Cardiac muscle cell (in vitro differentiated cells and primary cell): ENCODE measurements at regions not wholly inside any gene's neighbourhood (a gene's known extent, or its start where the extent isn't known, plus 50 kb on each side); places are given as distances from the start of the nearest gene placed in this dataset.

ENCODE experiments used
- DNase-seq, 2 donors: peaks; one replicate each; pipeline versions ENCODE4 v3.0.0 to v3.0.0-alpha.2; 2010 to 2017; ENCODE audit warnings: low read depth in 1 of 2, low spot score in 1 of 2
- H3K27ac ChIP-seq: fragments of 200-600 bp; sonication (generic); 2 replicates; pipeline ENCODE4 v1.5.1; 2016
- H3K27me3 ChIP-seq: fragments of 200-600 bp; sonication (generic); 2 replicates; pipeline ENCODE4 v1.6.0; 2016; ENCODE audit warnings: control low read depth
- H3K36me3 ChIP-seq: fragments of 200-600 bp; sonication (generic); 2 replicates; pipeline ENCODE4 v1.5.1; 2016; ENCODE audit warnings: control low read depth
- H3K4me1 ChIP-seq: fragments of 200-600 bp; sonication (generic); 2 replicates; pipeline ENCODE4 v1.8.1; 2017; ENCODE audit warnings: low read depth, mild to moderate bottlenecking, mixed run types
- H3K4me3 ChIP-seq: fragments of 200-600 bp; sonication (generic); 2 replicates; pipeline ENCODE4 v1.5.1; 2016; ENCODE audit warnings: mild to moderate bottlenecking
- H3K9me3 ChIP-seq: fragments of 200-600 bp; sonication (generic); 2 replicates; pipeline ENCODE4 v1.5.1; 2017; ENCODE audit warnings: low read depth, mild to moderate bottlenecking, control low read depth
- TF ChIP-seq, protein P1 (sequence below): IDR thresholded peaks from 2 replicates; pipeline ENCODE4 v1.5.1; 2012; ENCODE audit warnings: low read depth, mild to moderate bottlenecking, low read length

- peak in 1 of 2 donors; percentile 3 for DNase-seq
- Histone ChIP-seq H3K36me3 (no peaks in the 10 kb centered on the region), H3K4me1 (no peaks in the 10 kb centered on the region), H3K9me3 (no peaks in the 10 kb centered on the region), H3K4me3 (no peak overlapping the region), H3K27ac (no peak overlapping the region), H3K27me3 (no peaks in the 10 kb centered on the region)
- TF ChIP-seq, protein P1, sequence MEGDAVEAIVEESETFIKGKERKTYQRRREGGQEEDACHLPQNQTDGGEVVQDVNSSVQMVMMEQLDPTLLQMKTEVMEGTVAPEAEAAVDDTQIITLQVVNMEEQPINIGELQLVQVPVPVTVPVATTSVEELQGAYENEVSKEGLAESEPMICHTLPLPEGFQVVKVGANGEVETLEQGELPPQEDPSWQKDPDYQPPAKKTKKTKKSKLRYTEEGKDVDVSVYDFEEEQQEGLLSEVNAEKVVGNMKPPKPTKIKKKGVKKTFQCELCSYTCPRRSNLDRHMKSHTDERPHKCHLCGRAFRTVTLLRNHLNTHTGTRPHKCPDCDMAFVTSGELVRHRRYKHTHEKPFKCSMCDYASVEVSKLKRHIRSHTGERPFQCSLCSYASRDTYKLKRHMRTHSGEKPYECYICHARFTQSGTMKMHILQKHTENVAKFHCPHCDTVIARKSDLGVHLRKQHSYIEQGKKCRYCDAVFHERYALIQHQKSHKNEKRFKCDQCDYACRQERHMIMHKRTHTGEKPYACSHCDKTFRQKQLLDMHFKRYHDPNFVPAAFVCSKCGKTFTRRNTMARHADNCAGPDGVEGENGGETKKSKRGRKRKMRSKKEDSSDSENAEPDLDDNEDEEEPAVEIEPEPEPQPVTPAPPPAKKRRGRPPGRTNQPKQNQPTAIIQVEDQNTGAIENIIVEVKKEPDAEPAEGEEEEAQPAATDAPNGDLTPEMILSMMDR, result no peak
Measured at GRCh38 chr11:114846416-114846791, 168.1 kb downstream of the NXPE2 start.

DNA sequence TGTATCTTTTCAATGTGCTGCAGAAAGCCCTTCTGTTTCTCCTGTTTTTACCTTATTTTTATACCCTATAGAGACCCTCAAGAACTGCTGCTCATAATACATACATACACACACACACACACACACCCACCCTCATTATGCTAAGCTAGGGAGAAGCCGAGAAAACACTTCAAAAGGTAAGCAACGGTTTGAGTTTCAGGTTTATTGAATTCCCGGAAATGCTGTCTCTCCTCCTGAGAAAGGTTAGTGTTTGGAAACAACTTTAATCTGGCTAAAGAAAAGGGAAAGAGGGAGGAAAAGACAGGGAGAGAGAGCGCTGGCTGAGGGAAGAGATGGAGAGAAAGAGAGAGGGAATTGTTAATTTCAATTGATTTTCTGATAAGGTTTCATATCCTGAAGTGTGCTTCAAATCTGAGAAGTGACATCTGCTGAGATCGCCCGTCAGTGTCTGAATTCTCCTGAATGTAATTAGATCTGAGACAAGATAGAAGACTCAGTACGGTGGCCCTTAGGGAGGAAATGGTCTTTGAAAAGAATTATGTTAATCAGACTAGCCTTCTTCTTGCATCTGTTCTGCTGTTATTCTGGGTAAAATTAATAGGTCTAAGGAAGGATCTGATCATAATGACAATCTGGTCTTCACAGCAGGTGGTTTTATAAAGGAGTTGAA, 169.1 kb downstream of the NXPE2 start:
- no peak for DNase-seq
- no peaks in the 10 kb centered on the region for H3K4me1 ChIP-seq
- H3K4me3 ChIP-seq, result no peak overlapping the region
- H3K36me3 ChIP-seq, result no peaks in the 10 kb centered on the region
- no peaks in the 10 kb centered on the region for H3K9me3 ChIP-seq
- TF ChIP-seq, protein P1, result no peak
- H3K27me3 ChIP-seq, result no peaks in the 10 kb centered on the region
- H3K27ac ChIP-seq, result no peak overlapping the region

DNA sequence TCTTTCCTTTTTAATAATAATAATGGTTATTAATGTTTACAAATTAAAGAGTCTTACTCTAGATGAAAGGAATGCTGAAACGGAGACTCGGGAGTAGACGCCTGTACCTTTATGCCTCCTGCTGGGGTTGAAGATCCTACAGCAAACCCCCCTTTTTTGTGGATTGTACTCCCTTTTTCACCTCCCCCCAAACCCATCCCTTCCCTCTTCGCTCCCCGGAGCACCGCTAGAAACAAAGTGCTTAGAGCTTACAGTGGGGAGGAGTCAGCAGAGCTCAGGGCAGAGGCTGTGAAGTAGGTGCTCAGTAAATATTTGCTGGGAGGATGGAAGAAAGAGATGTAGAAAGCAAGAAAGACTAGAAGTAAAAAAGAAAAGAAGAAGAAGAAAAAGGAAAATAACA, 169.7 kb downstream of the NXPE2 start:
- Histone ChIP-seq H3K27ac (no peak overlapping the region), H3K4me1 (no peaks in the 10 kb centered on the region), H3K27me3 (no peaks in the 10 kb centered on the region), H3K36me3 (no peaks in the 10 kb centered on the region), H3K9me3 (no peaks in the 10 kb centered on the region), H3K4me3 (no peak overlapping the region)
- DNase-seq, result no peak
- TF ChIP-seq, protein P1, result no peak

DNA sequence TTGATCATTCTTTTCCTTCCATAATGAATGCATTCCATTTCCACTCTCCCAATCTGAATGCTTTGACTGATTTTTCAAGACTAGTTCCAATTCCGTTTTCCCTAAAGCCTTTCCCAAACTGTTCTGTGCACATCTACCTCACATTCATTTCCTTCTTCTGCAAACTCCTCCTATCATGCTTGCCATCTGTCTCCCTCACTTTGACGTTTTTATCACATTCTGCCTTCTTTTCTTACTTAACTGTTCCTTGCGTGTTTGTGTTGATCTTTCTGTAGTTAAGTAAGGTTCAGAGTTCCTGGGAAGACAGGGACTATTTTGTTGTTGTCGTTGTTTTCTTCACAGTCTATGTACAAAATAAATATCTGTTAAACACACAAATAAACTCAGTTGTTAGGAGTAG, 179.0 kb downstream of the NXPE2 start:
- no peaks in the 10 kb centered on the region for H3K9me3 ChIP-seq
- no peaks in the 10 kb centered on the region for H3K4me1 ChIP-seq
- H3K4me3 ChIP-seq, result no peak overlapping the region
- H3K27me3 ChIP-seq, result no peaks in the 10 kb centered on the region
- no peak for DNase-seq
- TF ChIP-seq, protein P1, result no peak
- no peaks in the 10 kb centered on the region for H3K36me3 ChIP-seq
- no peak overlapping the region for H3K27ac ChIP-seq

- Histone ChIP-seq H3K36me3 (no peaks in the 10 kb centered on the region), H3K4me1 (no peaks in the 10 kb centered on the region), H3K4me3 (no peak overlapping the region), H3K27ac (no peak overlapping the region), H3K9me3 (no peaks in the 10 kb centered on the region), H3K27me3 (no peaks in the 10 kb centered on the region)
- TF ChIP-seq, protein P1, result no peak
- no peak for DNase-seq
Measured at GRCh38 chr11:114864896-114865295, 186.6 kb downstream of the NXPE2 start.
